NOMO-1 treated with DMSO at 0.1 percent for 48 hours (cell line): ENCODE measurements at regions not wholly inside any gene's neighbourhood (a gene's known extent, or its start where the extent isn't known, plus 50 kb on each side); places are given as distances from the start of the nearest gene placed in this dataset.

Experiments used
- DNase-seq: peaks from one replicate; lab custom pipeline; 2025; ENCODE audit not compliant: unreplicated experiment; lab: John Stamatoyannopoulos, UW

GRCh38 chr18:74023220-74023619, 124.4 kb downstream of the FBXO15 start:
- DNase-seq: no peak

GRCh38 chr18:74019864-74020263, 127.8 kb downstream of the FBXO15 start:
- DNase-seq: no peak

- peak; percentile 69 for DNase-seq
Observed at GRCh38 chr18:74013955-74014354, 133.7 kb downstream of the FBXO15 start.

GRCh38 chr18:74012954-74013630, 134.5 kb downstream of the FBXO15 start:
- no peak for DNase-seq

GRCh38 chr18:74006143-74006542, 141.5 kb downstream of the FBXO15 start:
- DNase-seq: no peak

GRCh38 chr18:74005320-74006109, 142.1 kb downstream of the FBXO15 start:
- DNase-seq: no peak

GRCh38 chr18:73992242-73993022, 155.2 kb downstream of the FBXO15 start:
- no peak for DNase-seq

- DNase-seq: no peak
Observed at GRCh38 chr18:73991570-73991969, 156.1 kb downstream of the FBXO15 start.

- no peak for DNase-seq
Observed at GRCh38 chr18:73990258-73990657, 157.4 kb downstream of the FBXO15 start.

- no peak for DNase-seq
Observed at GRCh38 chr18:73987247-73987980, 160.2 kb downstream of the FBXO15 start.

GRCh38 chr18:73986711-73987110, 160.9 kb downstream of the FBXO15 start:
- no peak for DNase-seq

- no peak for DNase-seq
Observed at GRCh38 chr18:73985855-73986625, 161.6 kb downstream of the FBXO15 start.

GRCh38 chr18:73983970-73984369, 163.7 kb downstream of the FBXO15 start:
- no peak for DNase-seq

GRCh38 chr18:73983496-73983895, 164.1 kb downstream of the FBXO15 start:
- no peak for DNase-seq

GRCh38 chr18:73981796-73982195, 165.8 kb downstream of the FBXO15 start:
- no peak for DNase-seq

- DNase-seq: no peak
Observed at GRCh38 chr18:73980289-73980979, 167.2 kb downstream of the FBXO15 start.

- DNase-seq: no peak
Observed at GRCh38 chr18:73979742-73980141, 167.9 kb downstream of the FBXO15 start.

- no peak for DNase-seq
Observed at GRCh38 chr18:73976433-73976832, 171.2 kb downstream of the FBXO15 start.

- no peak for DNase-seq
Observed at GRCh38 chr18:73975266-73975665, 172.4 kb downstream of the FBXO15 start.

GRCh38 chr18:73973972-73974371, 173.7 kb downstream of the FBXO15 start:
- DNase-seq: no peak
